HFFc6 (cell line): ENCODE measurements at regions not wholly inside any gene's neighbourhood (a gene's known extent, or its start where the extent isn't known, plus 50 kb on each side); places are given as distances from the start of the nearest gene placed in this dataset.

ENCODE experiments used
- DNase-seq: peaks from one replicate; pipeline ENCODE4 v3.0.0-alpha.2; 2018
- H3K27ac Mint-ChIP-seq: 2 replicates; pipeline ENCODE4 v1.8.0; 2020; ENCODE audit warnings: mild to moderate bottlenecking, mixed read lengths
- H3K27me3 Mint-ChIP-seq: 2 replicates; pipeline ENCODE4 v1.8.0; 2021; ENCODE audit warnings: mild to moderate bottlenecking, moderate library complexity, mixed read lengths; ENCODE audit not compliant: insufficient read depth
- H3K36me3 Mint-ChIP-seq: 2 replicates; pipeline ENCODE4 v1.8.0; 2021; ENCODE audit warnings: low read depth, mixed read lengths
- H3K4me1 Mint-ChIP-seq: 2 replicates; pipeline ENCODE4 v1.8.0; 2020; ENCODE audit warnings: low read depth, mixed read lengths
- H3K4me3 Mint-ChIP-seq: 2 replicates; pipeline ENCODE4 v1.8.0; 2020; ENCODE audit warnings: mild to moderate bottlenecking, moderate library complexity, mixed read lengths
- H3K9me3 Mint-ChIP-seq: 2 replicates; pipeline ENCODE4 v1.8.0; 2020; ENCODE audit warnings: mild to moderate bottlenecking, mixed read lengths
- CTCF ChIP-seq: fragments of 200-600 bp; sonication (generic); IDR thresholded peaks from 2 replicates; pipeline ENCODE4 v1.5.0; 2021; ENCODE audit warnings: antibody characterized with exemption, mild to moderate bottlenecking

GRCh38 chr10:43774234-43774769 is 125.6 kb upstream of the ZNF32 start:
- TF ChIP-seq CTCF, result no peak
- Mint-ChIP-seq H3K36me3 (peaks cover 22% of the 10 kb centered on the region), H3K4me3 (no peak overlapping the region), H3K27me3 (no peaks in the 10 kb centered on the region; the same call in none of the 2 replicates), H3K9me3 (peaks cover 13% of the 10 kb centered on the region; the same call in 1 of the 2 replicates), H3K27ac (no peak overlapping the region), H3K4me1 (peaks cover 12% of the 10 kb centered on the region)
- DNase-seq, result no peak

- H3K4me3 Mint-ChIP-seq, result no peak overlapping the region
- H3K4me1 Mint-ChIP-seq, result peaks cover 12% of the 10 kb centered on the region
- H3K9me3 Mint-ChIP-seq, result peaks cover 13% of the 10 kb centered on the region; the same call in 1 of the 2 replicates
- H3K27me3 Mint-ChIP-seq, result no peaks in the 10 kb centered on the region; the same call in none of the 2 replicates
- no peak for DNase-seq
- TF ChIP-seq CTCF, result no peak
- H3K36me3 Mint-ChIP-seq, result peaks cover 23% of the 10 kb centered on the region
- no peak overlapping the region for H3K27ac Mint-ChIP-seq
Measured at GRCh38 chr10:43773736-43774135, 125.1 kb upstream of the ZNF32 start.

GRCh38 chr10:43772171-43772570 is 123.5 kb upstream of the ZNF32 start:
- Mint-ChIP-seq H3K36me3 (peaks cover 27% of the 10 kb centered on the region), H3K27me3 (no peaks in the 10 kb centered on the region; the same call in 1 of the 2 replicates), H3K27ac (no peak overlapping the region), H3K9me3 (peaks cover 13% of the 10 kb centered on the region; the same call in 1 of the 2 replicates), H3K4me1 (peaks cover 12% of the 10 kb centered on the region), H3K4me3 (no peak overlapping the region)
- no peak for DNase-seq
- TF ChIP-seq CTCF, result no peak

- DNase-seq, result no peak
- no peak for TF ChIP-seq CTCF
- Mint-ChIP-seq H3K4me3 (no peak overlapping the region), H3K27me3 (no peaks in the 10 kb centered on the region; the same call in 1 of the 2 replicates), H3K4me1 (peaks cover 12% of the 10 kb centered on the region), H3K36me3 (peaks cover 27% of the 10 kb centered on the region), H3K27ac (no peak overlapping the region), H3K9me3 (peaks cover 13% of the 10 kb centered on the region; the same call in 1 of the 2 replicates)
Measured at GRCh38 chr10:43771675-43772074, 123.0 kb upstream of the ZNF32 start.

GRCh38 chr10:43765516-43765915 is 116.8 kb upstream of the ZNF32 start:
- no peak overlapping the region for H3K4me3 Mint-ChIP-seq

More at GRCh38 chr10:43765516-43765915, 116.8 kb upstream of the ZNF32 start:
- no peak for DNase-seq
- no peak for TF ChIP-seq CTCF
- no peak overlapping the region for H3K27ac Mint-ChIP-seq
- no peaks in the 10 kb centered on the region; the same call in 1 of the 2 replicates for H3K9me3 Mint-ChIP-seq
- peaks cover 12% of the 10 kb centered on the region for H3K4me1 Mint-ChIP-seq
- H3K36me3 Mint-ChIP-seq, result peaks cover 5% of the 10 kb centered on the region; the same call in 1 of the 2 replicates
- H3K27me3 Mint-ChIP-seq, result no peaks in the 10 kb centered on the region; the same call in 1 of the 2 replicates
